ENCODE measurements at regions not wholly inside any gene's neighbourhood (a gene's known extent, or its start where the extent isn't known, plus 50 kb on each side); places are given as distances from the start of the nearest gene placed in this dataset.
"Not testable (repeated sequence)": the region's sequence is repeated elsewhere in the genome, so short reads cannot be mapped to it uniquely, and the experiment has no call there.

DNA sequence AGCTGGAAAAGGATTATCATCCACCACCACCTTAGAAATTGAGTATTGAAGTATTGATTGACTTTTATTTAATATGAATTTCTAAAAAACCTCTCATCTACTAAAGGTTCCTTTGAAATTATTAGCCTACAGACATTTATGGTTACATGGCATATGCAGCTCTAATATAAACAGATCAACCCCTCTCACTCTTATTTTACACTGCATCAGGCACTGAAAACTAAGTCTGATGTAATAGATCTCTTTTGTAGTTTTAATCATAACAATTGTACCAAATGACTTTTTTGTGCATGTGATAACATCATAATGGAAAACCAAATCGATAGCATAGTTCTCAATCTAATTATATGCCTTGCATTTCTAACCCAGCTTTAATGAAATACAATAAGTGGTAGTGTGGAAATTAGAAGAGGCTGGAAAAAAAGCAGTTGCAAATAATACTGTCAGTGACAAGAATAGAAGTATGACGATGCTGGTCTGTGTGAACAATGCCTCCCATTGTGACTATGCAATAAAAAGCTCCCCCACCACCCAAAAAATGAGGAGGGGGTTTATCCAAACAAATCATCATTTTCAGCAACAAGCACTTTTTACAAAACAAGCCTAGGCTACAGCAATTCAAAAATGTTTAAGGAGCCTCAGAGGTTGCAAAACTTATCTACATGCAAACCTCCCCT, 426.5 kb upstream of the NFIA start (continued):
- TF ChIP-seq GTF2F1 (IDR thresholded peaks at IDR 0.05; ENCODE audit: borderline replicate concordance, low read depth, low read length) (no peak), KDM5A (IDR thresholded peaks at IDR 0.05; ENCODE audit: low read length) (no peak), ZNF274 (IDR thresholded peaks at IDR 0.05; ENCODE audit: borderline replicate concordance, extremely low read depth, low read length) (no peak), RFX5 (IDR thresholded peaks at IDR 0.05; ENCODE audit: borderline replicate concordance, low read depth, low read length) (no peak), CREB1 (IDR thresholded peaks at IDR 0.05) (no peak), NANOG (IDR thresholded peaks at IDR 0.05; ENCODE audit: insufficient read depth, low read depth, low read length, poor library complexity, severe bottlenecking) (no peak)

DNA sequence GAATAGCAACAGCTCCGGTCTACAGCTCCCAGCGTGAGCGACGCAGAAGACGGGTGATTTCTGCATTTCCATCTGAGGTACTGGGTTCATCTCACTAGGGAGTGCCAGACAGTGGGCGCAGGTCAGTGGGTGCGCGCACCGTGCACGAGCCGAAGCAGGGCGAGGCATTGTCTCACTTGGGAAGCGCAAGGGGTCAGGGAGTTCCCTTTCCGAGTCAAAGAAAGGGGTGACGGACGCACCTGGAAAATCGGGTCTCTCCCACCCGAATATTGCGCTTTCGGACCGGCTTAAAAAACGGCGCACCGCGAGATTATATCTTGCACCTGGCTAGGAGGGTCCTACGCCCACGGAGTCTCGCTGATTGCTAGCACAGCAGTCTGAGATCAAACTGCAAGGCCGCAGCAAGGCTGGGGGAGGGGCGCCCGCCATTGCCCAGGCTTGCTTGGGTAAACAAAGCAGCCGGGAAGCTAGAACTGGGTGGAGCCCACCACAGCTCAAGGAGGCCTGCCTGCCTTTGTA, 442.3 kb upstream of the NFIA start:
- Histone ChIP-seq H3K18ac (ENCODE audit: extremely low read depth, low read length) (peak overlapping the region; percentile 71), H3K4me3 (ENCODE audit: extremely low read depth in 1 of 4, insufficient read depth in 2 of 4, low read depth in 3 of 4, low read length in 4 of 4) (0 out of 8 replicates have a peak overlapping the region, but pooled peaks of 1 of the 4 experiments have one; percentile 27)
- H3K23me2 ChIP-seq (ENCODE audit: low read depth, low read length); H3K79me2 ChIP-seq (ENCODE audit: control insufficient read depth in 1 of 2, insufficient read depth in 2 of 2, low read length in 2 of 2); H3K56ac ChIP-seq (replicated peaks; ENCODE audit: insufficient read length, low read depth, low read length); FAIRE-seq; H3K9me3 ChIP-seq (ENCODE audit: insufficient read depth in 2 of 2, low read depth in 1 of 2, low read length in 1 of 2); H3K23ac ChIP-seq (ENCODE audit: insufficient read length); CTCF ChIA-PET (ENCODE audit: partially characterized antibody); H4K5ac ChIP-seq (ENCODE audit: insufficient read length, low read depth, low read length); H2BK120ac ChIP-seq (replicated peaks; ENCODE audit: low read depth, low read length); H4K20me1 ChIP-seq (replicated peaks in 1 of 2; ENCODE audit: control insufficient read depth in 1 of 2, insufficient read depth in 2 of 2, low read length in 2 of 2); DNase-seq (ENCODE audit: low read depth in 1 of 2, low spot score in 2 of 2); H3K4me2 ChIP-seq (ENCODE audit: insufficient read depth in 1 of 2, low read depth in 2 of 2, low read length in 2 of 2); H4K91ac ChIP-seq (replicated peaks; ENCODE audit: insufficient read length, low read length); H2BK15ac ChIP-seq (ENCODE audit: low read length); H3K4ac ChIP-seq (replicated peaks; ENCODE audit: insufficient read length, low read depth, low read length); H2BK20ac ChIP-seq (ENCODE audit: low read length); H3K9ac ChIP-seq (replicated peaks in 1 of 4; ENCODE audit: extremely low read depth in 1 of 4, low read depth in 3 of 4, low read length in 3 of 4); H2AK5ac ChIP-seq (ENCODE audit: low read depth, low read length); H2BK5ac ChIP-seq (ENCODE audit: low read depth, low read length); H3K79me1 ChIP-seq (ENCODE audit: low read depth, low read length); H2BK12ac ChIP-seq (ENCODE audit: low read depth, low read length); H3K4me1 ChIP-seq (replicated peaks in 1 of 4; ENCODE audit: control insufficient read depth in 3 of 4, insufficient read depth in 4 of 4, low read length in 3 of 4); H3K36me3 ChIP-seq (ENCODE audit: control insufficient read depth in 2 of 4, insufficient read depth in 4 of 4, low read length in 3 of 4); H4K8ac ChIP-seq (ENCODE audit: extremely low read depth, insufficient read depth, low read length); H3K27me3 ChIP-seq (replicated peaks in 1 of 4; ENCODE audit: control insufficient read depth in 3 of 4, extremely low read depth in 1 of 4, insufficient read depth in 3 of 4, low read length in 3 of 4); H2AFZ ChIP-seq (ENCODE audit: low read length); H3K27ac ChIP-seq (ENCODE audit: low read depth, low read length); H3K14ac ChIP-seq (ENCODE audit: insufficient read length): not testable (repeated sequence)
- POLR2A ChIA-PET (ENCODE audit: partially characterized antibody), result interaction anchor here (0.6 kb wide), 1 partner anchor 202 kb away, joined by 4 read pairs; no protein-coding TSS in a partner anchor
- 86% methylated on average over 20 of the region's 32 CpGs; no CpG with 5 or more reads in 1 of the 2 experiments for WGBS, 2 experiments (ENCODE audit: extremely low coverage in 1 of 2, insufficient coverage in 1 of 2, insufficient read length in 1 of 2, insufficient replicate concordance in 2 of 2, low coverage in 1 of 2, low lambda C conversion rate in 2 of 2, missing lambda C conversion rate in 1 of 2)
